SJSA1 (cell line): ENCODE measurements at regions not wholly inside any gene's neighbourhood (a gene's known extent, or its start where the extent isn't known, plus 50 kb on each side); places are given as distances from the start of the nearest gene placed in this dataset.

Source experiments
- DNase-seq, 2 experiments: peaks; one replicate each; pipeline ENCODE4 v3.0.0-alpha.2; 2015 to 2020; ENCODE audit warnings: low spot score in 2 of 2, low read depth in 1 of 2
- H3K27ac ChIP-seq: fragments of 250-450 bp; sonication (Bioruptor Pico); 2 replicates; pipeline ENCODE4 v1.5.1; 2020; ENCODE audit warnings: mild to moderate bottlenecking, moderate library complexity
- H3K27me3 ChIP-seq: fragments of 250-450 bp; sonication (Bioruptor Pico); replicated peaks from 2 replicates; pipeline ENCODE4 v1.5.1; 2020; ENCODE audit warnings: mild to moderate bottlenecking, moderate library complexity
- H3K36me3 ChIP-seq: fragments of 250-450 bp; sonication (Bioruptor Pico); 2 replicates; pipeline ENCODE4 v1.5.1; 2020; ENCODE audit warnings: mild to moderate bottlenecking
- H3K4me1 ChIP-seq: fragments of 250-450 bp; sonication (Bioruptor Pico); replicated peaks from 2 replicates; pipeline ENCODE4 v1.6.1; 2021; ENCODE audit warnings: mild to moderate bottlenecking
- H3K4me3 ChIP-seq: fragments of 250-450 bp; sonication (Bioruptor Pico); 2 replicates; pipeline ENCODE4 v1.5.1; 2020; ENCODE audit warnings: mild to moderate bottlenecking
- H3K9me3 ChIP-seq: fragments of 250-450 bp; sonication (Bioruptor Pico); replicated peaks from 2 replicates; pipeline ENCODE4 v1.5.1; 2020; ENCODE audit warnings: mild to moderate bottlenecking

GRCh38 chr4:153065276-153065675 is 129.2 kb downstream of the FHDC1 start:
- Histone ChIP-seq H3K27ac (no peak overlapping the region), H3K27me3 (no peaks in the 10 kb centered on the region), H3K4me1 (0 out of 2 replicates have a peak, but pooled peaks cover 7% of the 10 kb centered on the region), H3K36me3 (no peaks in the 10 kb centered on the region), H3K4me3 (no peak overlapping the region), H3K9me3 (no peaks in the 10 kb centered on the region)
- DNase-seq: no peak

GRCh38 chr4:153067376-153067775 is 131.3 kb downstream of the FHDC1 start:
- Histone ChIP-seq H3K4me3 (no peak overlapping the region), H3K36me3 (no peaks in the 10 kb centered on the region), H3K27me3 (no peaks in the 10 kb centered on the region), H3K4me1 (0 out of 2 replicates have a peak, but pooled peaks cover 7% of the 10 kb centered on the region), H3K9me3 (no peaks in the 10 kb centered on the region), H3K27ac (no peak overlapping the region)
- peak in 1 of 2 experiments; percentile 27 for DNase-seq

- H3K27me3 ChIP-seq: no peaks in the 10 kb centered on the region
- H3K27ac ChIP-seq: no peak overlapping the region
- H3K36me3 ChIP-seq: no peaks in the 10 kb centered on the region
- no peaks in the 10 kb centered on the region for H3K9me3 ChIP-seq
- 0 out of 2 replicates have a peak, but pooled peaks cover 7% of the 10 kb centered on the region for H3K4me1 ChIP-seq
- DNase-seq: no peak
- H3K4me3 ChIP-seq: no peak overlapping the region
These were observed 132.6 kb downstream of the FHDC1 start for GRCh38 chr4:153068751-153069150.

GRCh38 chr4:153071958-153072598 is 132.2 kb upstream of the TRIM2 start:
- no peak for DNase-seq
- Histone ChIP-seq H3K4me3 (no peak overlapping the region), H3K4me1 (0 out of 2 replicates have a peak, but pooled peaks cover 7% of the 10 kb centered on the region), H3K27me3 (no peaks in the 10 kb centered on the region; the same call in 1 of the 2 replicates), H3K27ac (no peak overlapping the region), H3K9me3 (no peaks in the 10 kb centered on the region), H3K36me3 (no peaks in the 10 kb centered on the region)

GRCh38 chr4:153072661-153073060 is 131.6 kb upstream of the TRIM2 start:
- Histone ChIP-seq H3K27ac (no peak overlapping the region), H3K27me3 (no peaks in the 10 kb centered on the region; the same call in 1 of the 2 replicates)

GRCh38 chr4:153074486-153074885 is 129.8 kb upstream of the TRIM2 start:
- no peak overlapping the region for H3K27ac ChIP-seq
- H3K4me3 ChIP-seq: no peak overlapping the region
- no peaks in the 10 kb centered on the region for H3K4me1 ChIP-seq
- DNase-seq: no peak
- H3K36me3 ChIP-seq: no peaks in the 10 kb centered on the region
- H3K27me3 ChIP-seq: no peaks in the 10 kb centered on the region; the same call in 1 of the 2 replicates
- no peaks in the 10 kb centered on the region for H3K9me3 ChIP-seq

More at GRCh38 chr4:153072661-153073060, 131.6 kb upstream of the TRIM2 start:
- H3K4me3 ChIP-seq: no peak overlapping the region
- no peak for DNase-seq
- 0 out of 2 replicates have a peak, but pooled peaks cover 1% of the 10 kb centered on the region for H3K4me1 ChIP-seq
- H3K9me3 ChIP-seq: no peaks in the 10 kb centered on the region
- H3K36me3 ChIP-seq: no peaks in the 10 kb centered on the region

GRCh38 chr4:153074936-153075630 is 129.2 kb upstream of the TRIM2 start:
- Histone ChIP-seq H3K36me3 (no peaks in the 10 kb centered on the region), H3K9me3 (no peaks in the 10 kb centered on the region), H3K4me3 (no peak overlapping the region), H3K27me3 (no peaks in the 10 kb centered on the region; the same call in 1 of the 2 replicates), H3K27ac (no peak overlapping the region), H3K4me1 (no peaks in the 10 kb centered on the region)
- no peak for DNase-seq

- Histone ChIP-seq H3K9me3 (no peaks in the 10 kb centered on the region), H3K27ac (no peak overlapping the region), H3K4me1 (no peaks in the 10 kb centered on the region), H3K4me3 (no peak overlapping the region), H3K27me3 (no peaks in the 10 kb centered on the region; the same call in 1 of the 2 replicates), H3K36me3 (no peaks in the 10 kb centered on the region)
- no peak for DNase-seq
These were observed 128.3 kb upstream of the TRIM2 start for GRCh38 chr4:153075836-153076518.

- Histone ChIP-seq H3K9me3 (no peaks in the 10 kb centered on the region), H3K27ac (no peak overlapping the region), H3K4me1 (no peaks in the 10 kb centered on the region), H3K27me3 (no peaks in the 10 kb centered on the region; the same call in 1 of the 2 replicates), H3K36me3 (no peaks in the 10 kb centered on the region), H3K4me3 (no peak overlapping the region)
- DNase-seq: no peak
These were observed 127.4 kb upstream of the TRIM2 start for GRCh38 chr4:153076861-153077260.

- H3K27me3 ChIP-seq: no peaks in the 10 kb centered on the region; the same call in 1 of the 2 replicates
- no peak overlapping the region for H3K27ac ChIP-seq
- H3K4me3 ChIP-seq: no peak overlapping the region
- no peaks in the 10 kb centered on the region for H3K9me3 ChIP-seq
- no peaks in the 10 kb centered on the region for H3K36me3 ChIP-seq
- no peak for DNase-seq
- no peaks in the 10 kb centered on the region for H3K4me1 ChIP-seq
These were observed 124.3 kb upstream of the TRIM2 start for GRCh38 chr4:153079857-153080391.

GRCh38 chr4:153081006-153081580 is 123.2 kb upstream of the TRIM2 start:
- Histone ChIP-seq H3K4me3 (no peak overlapping the region), H3K9me3 (no peaks in the 10 kb centered on the region), H3K36me3 (no peaks in the 10 kb centered on the region), H3K4me1 (0 out of 2 replicates have a peak, but pooled peaks cover 5% of the 10 kb centered on the region), H3K27ac (no peak overlapping the region), H3K27me3 (no peaks in the 10 kb centered on the region; the same call in 1 of the 2 replicates)
- no peak for DNase-seq

GRCh38 chr4:153081693-153082092 is 122.5 kb upstream of the TRIM2 start:
- no peaks in the 10 kb centered on the region for H3K36me3 ChIP-seq
- 0 out of 2 replicates have a peak, but pooled peaks cover 5% of the 10 kb centered on the region for H3K4me1 ChIP-seq
- H3K27ac ChIP-seq: no peak overlapping the region
- no peak for DNase-seq
- no peak overlapping the region for H3K4me3 ChIP-seq
- no peaks in the 10 kb centered on the region; the same call in 1 of the 2 replicates for H3K27me3 ChIP-seq
- no peaks in the 10 kb centered on the region for H3K9me3 ChIP-seq
